ENCODE measurements at regions not wholly inside any gene's neighbourhood (a gene's known extent, or its start where the extent isn't known, plus 50 kb on each side); places are given as distances from the start of the nearest gene placed in this dataset.

- Histone ChIP-seq H3K27me3 (no peaks in the 10 kb centered on the region), H3K36me3 (no peaks in the 10 kb centered on the region), H3K9me3 (peaks cover 13 to 19% of the 10 kb centered on the region in 2 donors), H3K4me3 (no peak overlapping the region), H3K27ac (no peak overlapping the region), H3K4me1 (no peaks in the 10 kb centered on the region)
- DNase-seq (ENCODE audit: low spot score in 2 of 2): no peak
- TF ChIP-seq POLR2A (IDR thresholded peaks at IDR 0.05): no peak
- no peak for TF ChIP-seq POLR2AphosphoS5 (IDR thresholded peaks at IDR 0.05)
- no peak for TF ChIP-seq CTCF (IDR thresholded peaks at IDR 0.05)
- intact Hi-C loops (cut with DNase I; ENCODE audit: low total_unique reads): no loop called here
Measured at GRCh38 chr2:194253528-194254259, 1403.3 kb upstream of the SLC39A10 start.

GRCh38 chr2:194252127-194252526 lies 1404.9 kb upstream of the SLC39A10 start:
- Histone ChIP-seq H3K27ac (no peak overlapping the region), H3K4me3 (no peak overlapping the region), H3K27me3 (no peaks in the 10 kb centered on the region), H3K36me3 (no peaks in the 10 kb centered on the region), H3K9me3 (peaks cover 13 to 19% of the 10 kb centered on the region in 2 donors), H3K4me1 (no peaks in the 10 kb centered on the region)
- no peak for TF ChIP-seq POLR2AphosphoS5 (IDR thresholded peaks at IDR 0.05)
- TF ChIP-seq CTCF (IDR thresholded peaks at IDR 0.05): no peak
- no peak for TF ChIP-seq POLR2A (IDR thresholded peaks at IDR 0.05)
- DNase-seq (ENCODE audit: low spot score in 2 of 2): no peak
- intact Hi-C loops (cut with DNase I; ENCODE audit: low total_unique reads): no loop called here

GRCh38 chr2:194232600-194232999 lies 1424.4 kb upstream of the SLC39A10 start:
- no peaks in the 10 kb centered on the region for H3K27me3 ChIP-seq
- DNase-seq (ENCODE audit: low spot score in 2 of 2): no peak
- no peaks in the 10 kb centered on the region for H3K9me3 ChIP-seq
- no peak for TF ChIP-seq POLR2AphosphoS5 (IDR thresholded peaks at IDR 0.05)
- TF ChIP-seq POLR2A (IDR thresholded peaks at IDR 0.05): no peak
- no peak for TF ChIP-seq CTCF (IDR thresholded peaks at IDR 0.05)
- H3K36me3 ChIP-seq: no peaks in the 10 kb centered on the region
- H3K4me1 ChIP-seq: no peaks in the 10 kb centered on the region
- intact Hi-C loops (cut with DNase I; ENCODE audit: low total_unique reads): no loop called here
- no peak overlapping the region for H3K4me3 ChIP-seq
- H3K27ac ChIP-seq: no peak overlapping the region

- intact Hi-C loops (cut with DNase I; ENCODE audit: low total_unique reads): no loop called here
Measured at GRCh38 chr2:194223218-194223617, 1433.8 kb upstream of the SLC39A10 start.

More at GRCh38 chr2:194223218-194223617, 1433.8 kb upstream of the SLC39A10 start:
- DNase-seq (ENCODE audit: low spot score in 2 of 2): no peak
- TF ChIP-seq CTCF (IDR thresholded peaks at IDR 0.05) (no peak), POLR2AphosphoS5 (IDR thresholded peaks at IDR 0.05) (no peak), POLR2A (IDR thresholded peaks at IDR 0.05) (no peak)
- no peak overlapping the region for H3K4me3 ChIP-seq
- H3K9me3 ChIP-seq: no peaks in the 10 kb centered on the region
- H3K27ac ChIP-seq: no peak overlapping the region
- H3K36me3 ChIP-seq: no peaks in the 10 kb centered on the region
- no peaks in the 10 kb centered on the region for H3K4me1 ChIP-seq
- H3K27me3 ChIP-seq: no peaks in the 10 kb centered on the region

Data from breast epithelium (tissue), 4 donors.